Breast epithelium (tissue), 4 donors: ENCODE measurements at regions not wholly inside any gene's neighbourhood (a gene's known extent, or its start where the extent isn't known, plus 50 kb on each side); places are given as distances from the start of the nearest gene placed in this dataset.

Experiments used
- DNase-seq, 2 donors: peaks; one replicate each; pipeline ENCODE4 v3.0.0-alpha.2; 2019; ENCODE audit warnings: low spot score in 2 of 2
- H3K27ac ChIP-seq, 2 donors: fragments of 200-600 bp; sonication (generic) in 1 of 2; one replicate each; pipeline ENCODE4 v1.5.1; 2016 to 2019; ENCODE audit warnings: mild to moderate bottlenecking in 1 of 2
- H3K27me3 ChIP-seq, 2 donors: fragments of 200-600 bp; sonication (generic) in 1 of 2; one replicate each; pipeline versions ENCODE4 v1.5.1 to v1.6.0; 2017 to 2019; ENCODE audit warnings: control low read depth in 1 of 2, mild to moderate bottlenecking in 1 of 2
- H3K36me3 ChIP-seq: fragments of 200-600 bp; one replicate; pipeline ENCODE4 v1.5.1; 2019
- H3K4me1 ChIP-seq, 2 donors: fragments of 200-600 bp; sonication (generic); one replicate each; pipeline ENCODE4 v1.5.1; 2016 to 2019; ENCODE audit warnings: control low read depth in 1 of 2
- H3K4me3 ChIP-seq, 3 donors: fragments of 200-600 bp; sonication (generic); 1 replicate in 2 of 3; 2 replicates in 1 of 3; pipeline ENCODE4 v1.5.1; 2016 to 2019; ENCODE audit warnings: mild to moderate bottlenecking in 3 of 3, moderate library complexity in 2 of 3
- H3K9me3 ChIP-seq, 2 donors: fragments of 200-600 bp; sonication (generic) in 1 of 2; one replicate each; pipeline ENCODE4 v1.5.1; 2016 to 2019; ENCODE audit warnings: control low read depth in 1 of 2
- CTCF ChIP-seq, 3 donors: fragments of 450-650 bp; IDR thresholded peaks; one replicate each; pipeline ENCODE4 v1.5.1; 2016 to 2017; ENCODE audit warnings: antibody characterized with exemption in 3 of 3, mild to moderate bottlenecking in 3 of 3, moderate library complexity in 3 of 3
- POLR2A ChIP-seq: fragments of 450-650 bp; IDR thresholded peaks from one replicate; pipeline ENCODE4 v1.6.1; 2016; ENCODE audit warnings: antibody characterized with exemption, mild to moderate bottlenecking, moderate library complexity
- POLR2AphosphoS5 ChIP-seq, 3 donors: sonication (generic); formaldehyde crosslinking; IDR thresholded peaks; one replicate each; pipeline ENCODE4 v1.6.1; 2017; ENCODE audit warnings: antibody characterized with exemption in 3 of 3
- intact Hi-C: fragments of 100-400 bp; cut with DNase I; formaldehyde crosslinking; loops from one replicate; pipeline ENCODE4 v1.15.1; 2023; ENCODE audit warnings: low total_unique reads

DNA sequence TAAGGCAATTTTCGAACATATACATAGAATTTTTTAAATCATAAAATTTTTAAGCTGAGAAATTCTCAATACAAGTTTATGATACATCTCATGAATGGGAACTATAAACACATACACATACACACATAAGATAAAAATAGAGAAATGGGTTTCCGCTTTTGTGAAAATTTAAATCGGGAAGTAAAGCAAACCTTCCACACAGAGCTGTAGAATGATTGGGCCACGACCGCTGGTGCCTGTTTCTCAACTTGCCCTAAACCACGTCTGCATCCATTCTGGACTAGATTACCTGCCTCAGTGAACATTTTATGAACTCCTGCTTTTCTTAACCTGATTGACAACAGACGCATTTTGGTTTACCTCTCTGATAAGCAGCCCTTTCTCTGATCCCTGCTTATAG is 264.4 kb downstream of the SKAP2 start:
- Histone ChIP-seq H3K4me1 (no peaks in the 10 kb centered on the region), H3K9me3 (no peaks in the 10 kb centered on the region), H3K4me3 (no peak overlapping the region), H3K27ac (no peak overlapping the region), H3K27me3 (no peaks in the 10 kb centered on the region), H3K36me3 (no peaks in the 10 kb centered on the region)
- TF ChIP-seq POLR2AphosphoS5 (IDR thresholded peaks at IDR 0.05): no peak
- no peak for TF ChIP-seq CTCF (IDR thresholded peaks at IDR 0.05)
- no peak for TF ChIP-seq POLR2A
- no peak for DNase-seq
- intact Hi-C loops: no loop called here

GRCh38 chr7:26600411-26600810 is 264.0 kb downstream of the SKAP2 start:
- no peak for TF ChIP-seq POLR2A
- TF ChIP-seq CTCF (IDR thresholded peaks at IDR 0.05): no peak
- no peak for TF ChIP-seq POLR2AphosphoS5 (IDR thresholded peaks at IDR 0.05)

GRCh38 chr7:26603631-26604030 is 260.8 kb downstream of the SKAP2 start:
- no peak overlapping the region for H3K27ac ChIP-seq
- H3K9me3 ChIP-seq: no peaks in the 10 kb centered on the region
- no peaks in the 10 kb centered on the region for H3K4me1 ChIP-seq
- no peak for DNase-seq
- H3K27me3 ChIP-seq: no peaks in the 10 kb centered on the region
- H3K36me3 ChIP-seq: no peaks in the 10 kb centered on the region
- intact Hi-C loops: no loop called here
- H3K4me3 ChIP-seq: no peak overlapping the region
- no peak for TF ChIP-seq POLR2A
- no peak for TF ChIP-seq POLR2AphosphoS5 (IDR thresholded peaks at IDR 0.05)
- no peak for TF ChIP-seq CTCF (IDR thresholded peaks at IDR 0.05)

More at GRCh38 chr7:26600411-26600810, 264.0 kb downstream of the SKAP2 start:
- intact Hi-C loops: no loop called here
- H3K4me3 ChIP-seq: no peak overlapping the region
- no peaks in the 10 kb centered on the region for H3K9me3 ChIP-seq
- H3K27ac ChIP-seq: no peak overlapping the region
- no peaks in the 10 kb centered on the region for H3K27me3 ChIP-seq
- no peak for DNase-seq
- H3K4me1 ChIP-seq: no peaks in the 10 kb centered on the region
- no peaks in the 10 kb centered on the region for H3K36me3 ChIP-seq

DNA sequence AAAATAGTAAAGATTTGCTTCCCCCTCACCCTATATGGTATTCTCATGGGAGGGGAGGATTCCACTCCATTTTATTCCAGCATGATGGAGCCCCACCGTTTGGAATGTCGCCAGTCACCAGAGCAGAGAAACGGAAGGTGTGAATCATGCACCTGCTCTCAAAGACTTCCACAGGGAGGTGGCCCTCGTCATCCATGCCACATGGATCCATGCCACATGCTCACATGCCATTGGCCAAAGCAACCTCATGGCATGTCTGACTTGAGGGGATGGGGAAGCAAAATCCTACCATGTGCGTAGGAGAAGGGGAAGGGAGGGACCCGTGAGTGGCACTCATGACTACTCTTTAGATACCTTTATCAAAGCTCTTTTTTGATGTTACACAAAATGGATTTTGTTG is 256.0 kb downstream of the SKAP2 start:
- Histone ChIP-seq H3K27me3 (no peaks in the 10 kb centered on the region), H3K4me3 (no peak overlapping the region), H3K36me3 (no peaks in the 10 kb centered on the region), H3K27ac (no peak overlapping the region), H3K9me3 (no peaks in the 10 kb centered on the region), H3K4me1 (no peaks in the 10 kb centered on the region)
- no peak for TF ChIP-seq CTCF (IDR thresholded peaks at IDR 0.05)
- TF ChIP-seq POLR2A: no peak
- TF ChIP-seq POLR2AphosphoS5 (IDR thresholded peaks at IDR 0.05): no peak
- intact Hi-C loops: no loop called here
- DNase-seq: no peak

GRCh38 chr7:26609082-26609481 is 255.3 kb downstream of the SKAP2 start:
- no peak for DNase-seq
- H3K4me3 ChIP-seq: no peak overlapping the region
- no peaks in the 10 kb centered on the region for H3K27me3 ChIP-seq
- H3K4me1 ChIP-seq: no peaks in the 10 kb centered on the region
- no peak overlapping the region for H3K27ac ChIP-seq
- no peak for TF ChIP-seq CTCF (IDR thresholded peaks at IDR 0.05)
- no peak for TF ChIP-seq POLR2AphosphoS5 (IDR thresholded peaks at IDR 0.05)
- TF ChIP-seq POLR2A: no peak
- no peaks in the 10 kb centered on the region for H3K36me3 ChIP-seq
- intact Hi-C loops: no loop called here
- no peaks in the 10 kb centered on the region for H3K9me3 ChIP-seq
